Ectodermal cell (in vitro differentiated cells): ENCODE measurements at regions not wholly inside any gene's neighbourhood (a gene's known extent, or its start where the extent isn't known, plus 50 kb on each side); places are given as distances from the start of the nearest gene placed in this dataset.
"Not testable (repeated sequence)": the region's sequence is repeated elsewhere in the genome, so short reads cannot be mapped to it uniquely, and the experiment has no call there.

Source experiments
- H3K27ac ChIP-seq: 2 replicates; pipeline ENCODE4 v1.7.0; 2013; ENCODE audit warnings: mild to moderate bottlenecking, low read depth, low read length; ENCODE audit not compliant: insufficient read depth, poor library complexity, severe bottlenecking
- H3K27me3 ChIP-seq: 2 replicates; pipeline ENCODE4 v1.7.0; 2013; ENCODE audit warnings: mild to moderate bottlenecking, low read length; ENCODE audit not compliant: insufficient read depth, control insufficient read depth, poor library complexity, severe bottlenecking
- H3K36me3 ChIP-seq: one replicate; pipeline ENCODE4 v1.7.0; 2013; ENCODE audit warnings: low read length; ENCODE audit not compliant: control insufficient read depth, insufficient read depth
- H3K4me1 ChIP-seq: one replicate; pipeline ENCODE4 v1.7.0; 2013; ENCODE audit warnings: low read length; ENCODE audit not compliant: control insufficient read depth, insufficient read depth
- H3K4me3 ChIP-seq: 2 replicates; pipeline ENCODE4 v1.7.0; 2013; ENCODE audit warnings: low read depth, low read length, control low read depth; ENCODE audit not compliant: insufficient read depth
- H3K9me3 ChIP-seq: 2 replicates; pipeline ENCODE4 v1.7.0; 2013; ENCODE audit warnings: mild to moderate bottlenecking, low read length, moderate library complexity; ENCODE audit not compliant: control insufficient read depth
- WGBS, 2 experiments: methylation state at CpG; one replicate each; pipeline ENCODE4 v1.1.7; 2013; ENCODE audit warnings: missing lambda C conversion rate in 2 of 2; 5-methylcytosine and 5-hydroxymethylcytosine counted together

GRCh38 chr2:143842836-143843235 is 677.1 kb downstream of the ZEB2 start:
- WGBS, 2 experiments = 95% methylated on average over 2 of the region's 2 CpGs
- Histone ChIP-seq H3K4me1 (no peaks in the 10 kb centered on the region), H3K27me3 (no peaks in the 10 kb centered on the region), H3K9me3 (peaks cover 2% of the 10 kb centered on the region), H3K36me3 (no peaks in the 10 kb centered on the region), H3K4me3 (no peak overlapping the region), H3K27ac (no peak overlapping the region)

- Histone ChIP-seq H3K4me3 (no peak overlapping the region), H3K4me1 (no peaks in the 10 kb centered on the region), H3K9me3 (peaks cover 2% of the 10 kb centered on the region), H3K36me3 (no peaks in the 10 kb centered on the region), H3K27me3 (no peaks in the 10 kb centered on the region), H3K27ac (no peak overlapping the region)
- 88 to 95% methylated on average over 4 of the region's 4 CpGs for WGBS, 2 experiments
These were observed 678.0 kb downstream of the ZEB2 start for GRCh38 chr2:143841935-143842334.

GRCh38 chr2:143840601-143841000 is 679.3 kb downstream of the ZEB2 start:
- Histone ChIP-seq H3K4me3 (no peak overlapping the region), H3K27me3 (no peaks in the 10 kb centered on the region), H3K9me3 (peaks cover 2% of the 10 kb centered on the region), H3K36me3 (no peaks in the 10 kb centered on the region), H3K4me1 (no peaks in the 10 kb centered on the region), H3K27ac (no peak overlapping the region)

GRCh38 chr2:143840194-143840593 is 679.7 kb downstream of the ZEB2 start:
- Histone ChIP-seq H3K27me3 (no peaks in the 10 kb centered on the region), H3K4me1 (no peaks in the 10 kb centered on the region), H3K36me3 (no peaks in the 10 kb centered on the region), H3K4me3 (no peak overlapping the region), H3K27ac (no peak overlapping the region), H3K9me3 (peaks cover 2% of the 10 kb centered on the region)
- 89 to 92% methylated on average over 1 of the region's 2 CpGs for WGBS, 2 experiments

- Histone ChIP-seq H3K4me1 (no peaks in the 10 kb centered on the region), H3K9me3 (peaks cover 2% of the 10 kb centered on the region), H3K27me3 (no peaks in the 10 kb centered on the region), H3K4me3 (no peak overlapping the region), H3K36me3 (no peaks in the 10 kb centered on the region), H3K27ac (no peak overlapping the region)
- WGBS, 2 experiments = 86% methylated on average over 2 of the region's 2 CpGs; no CpG with 5 or more reads in 1 of the 2 experiments
These were observed 680.5 kb downstream of the ZEB2 start for GRCh38 chr2:143839456-143839855.

- not testable (repeated sequence) for H3K9me3 ChIP-seq, H3K36me3 ChIP-seq, H3K27ac ChIP-seq, H3K27me3 ChIP-seq, H3K4me3 ChIP-seq
- H3K4me1 ChIP-seq = peaks cover 10% of the 10 kb centered on the region
These were observed 682.9 kb downstream of the ZEB2 start for GRCh38 chr2:143837055-143837454.

- WGBS, 2 experiments = 50% methylated on average over 2 of the region's 2 CpGs
- Histone ChIP-seq H3K36me3 (no peaks in the 10 kb centered on the region), H3K27ac (no peak overlapping the region), H3K4me1 (peaks cover 10% of the 10 kb centered on the region), H3K4me3 (no peak overlapping the region), H3K27me3 (no peaks in the 10 kb centered on the region), H3K9me3 (no peaks in the 10 kb centered on the region)
These were observed 684.4 kb downstream of the ZEB2 start for GRCh38 chr2:143835481-143835880.

GRCh38 chr2:143833015-143833660 is 686.8 kb downstream of the ZEB2 start:
- Histone ChIP-seq H3K27me3 (no peaks in the 10 kb centered on the region), H3K4me3 (no peak overlapping the region), H3K27ac (no peak overlapping the region), H3K4me1 (peaks cover 13% of the 10 kb centered on the region), H3K36me3 (no peaks in the 10 kb centered on the region), H3K9me3 (no peaks in the 10 kb centered on the region)
- WGBS, 2 experiments = 80 to 85% methylated on average over 10 of the region's 10 CpGs

DNA sequence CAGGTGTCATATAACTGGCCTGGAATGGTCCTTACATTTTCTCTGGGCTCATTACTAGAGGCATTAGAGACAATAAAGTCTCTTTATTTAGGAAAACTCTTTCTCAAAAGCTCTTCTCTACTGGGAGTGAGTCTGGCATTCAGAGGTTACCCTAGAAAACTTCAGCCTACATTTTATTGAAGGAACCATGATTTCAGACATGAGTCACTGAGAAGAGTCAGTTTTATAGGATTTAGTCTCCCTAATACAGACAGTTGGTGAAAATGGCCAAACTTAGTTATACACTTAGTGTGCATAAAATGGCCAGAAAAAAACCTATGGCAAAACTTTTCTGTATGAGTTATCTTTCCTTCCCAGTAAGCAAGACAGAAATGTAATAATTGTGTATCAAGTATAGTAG is 689.4 kb downstream of the ZEB2 start:
- Histone ChIP-seq H3K9me3 (no peaks in the 10 kb centered on the region), H3K4me1 (peaks cover 13% of the 10 kb centered on the region), H3K27me3 (no peaks in the 10 kb centered on the region), H3K27ac (no peak overlapping the region), H3K36me3 (no peaks in the 10 kb centered on the region), H3K4me3 (no peak overlapping the region)

- Histone ChIP-seq H3K4me1 (peaks cover 13% of the 10 kb centered on the region), H3K36me3 (no peaks in the 10 kb centered on the region), H3K27me3 (no peaks in the 10 kb centered on the region), H3K27ac (no peak overlapping the region), H3K4me3 (no peak overlapping the region), H3K9me3 (no peaks in the 10 kb centered on the region)
- 94% methylated on average over 3 of the region's 3 CpGs for WGBS, 2 experiments
These were observed 691.0 kb downstream of the ZEB2 start for GRCh38 chr2:143828763-143829537.
